Transverse colon (tissue), 3 donors: ENCODE measurements at regions not wholly inside any gene's neighbourhood (a gene's known extent, or its start where the extent isn't known, plus 50 kb on each side); places are given as distances from the start of the nearest gene placed in this dataset.

Source experiments
- CTCF ChIP-seq, 5 experiments: fragments of 200-600 bp in 3 of 5; fragments of 450-650 bp in 2 of 5; sonication (generic) in 3 of 5; IDR thresholded peaks; 1 replicate in 2 of 5; 2 replicates in 3 of 5; pipeline ENCODE4 v1.5.1; 2016 to 2017; ENCODE audit warnings: antibody characterized with exemption in 5 of 5, inconsistent platforms in 3 of 5, mild to moderate bottlenecking in 2 of 5, moderate library complexity in 1 of 5
- POLR2A ChIP-seq: fragments of 450-650 bp; IDR thresholded peaks from one replicate; pipeline ENCODE4 v1.6.1; 2016; ENCODE audit warnings: antibody characterized with exemption, mild to moderate bottlenecking, moderate library complexity

DNA sequence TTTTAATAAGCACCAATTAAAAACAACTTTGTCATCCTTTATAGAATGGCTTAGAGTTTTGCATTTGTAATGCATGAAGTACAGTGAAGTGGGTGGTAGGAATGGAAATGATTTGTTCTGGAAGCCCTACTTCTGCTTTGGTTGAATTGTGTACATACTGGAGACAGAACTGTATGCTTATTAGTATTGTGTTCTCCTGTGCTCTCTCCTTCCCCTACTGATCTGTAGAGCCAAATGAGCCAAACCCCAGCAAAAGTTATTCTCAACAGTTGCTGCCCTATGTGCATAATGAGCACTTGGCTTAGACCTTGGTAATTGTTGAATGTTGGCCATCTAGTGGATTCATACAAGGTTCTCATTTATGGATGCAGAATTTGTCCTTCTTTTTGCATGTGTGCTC, 916.1 kb downstream of the GALC start:
- TF ChIP-seq CTCF (IDR thresholded peaks at IDR 0.05), result no peak
- no peak for TF ChIP-seq POLR2A
